ENCODE measurements at regions not wholly inside any gene's neighbourhood (a gene's known extent, or its start where the extent isn't known, plus 50 kb on each side); places are given as distances from the start of the nearest gene placed in this dataset.

DNA sequence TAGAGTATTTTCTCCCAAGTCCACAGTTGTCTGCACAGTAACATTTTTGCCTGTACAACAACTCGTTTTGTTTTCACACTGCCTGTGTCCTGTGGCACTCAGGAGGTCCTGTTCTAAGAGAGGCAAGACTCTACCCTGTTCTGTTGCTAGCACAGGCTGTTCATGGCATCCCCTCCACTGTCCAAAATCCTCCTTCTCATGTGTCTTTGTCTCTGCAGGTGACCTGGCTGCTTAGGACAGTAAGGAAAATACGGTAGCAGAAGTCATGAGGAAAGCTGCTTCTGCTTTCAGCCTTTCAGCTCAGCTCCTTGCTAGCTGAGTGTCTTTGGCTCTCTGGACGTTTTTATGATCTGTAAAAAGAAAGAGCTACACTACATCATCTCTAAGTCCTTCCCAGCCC is 205.9 kb downstream of the C1D start:
- H3K36me3 ChIP-seq (ENCODE audit: control insufficient read depth in 2 of 2, extremely low read depth in 1 of 2, insufficient read depth in 2 of 2, low read length in 2 of 2): no peaks in the 10 kb centered on the region
- H3K27me3 ChIP-seq (ENCODE audit: control insufficient read depth, extremely low read depth, insufficient read depth, low read length): no peaks in the 10 kb centered on the region
- H3K27ac ChIP-seq (ENCODE audit: control insufficient read depth, insufficient read depth, low read length): no peak overlapping the region
- H4K20me1 ChIP-seq (ENCODE audit: control insufficient read depth, extremely low read depth, insufficient read depth, low read length): no peaks in the 10 kb centered on the region
- H3K9me1 ChIP-seq (ENCODE audit: control insufficient read depth, extremely low read depth, insufficient read depth, low read length): no peaks in the 10 kb centered on the region
- H3K9ac ChIP-seq (ENCODE audit: control insufficient read depth, extremely low read depth, insufficient read depth, low read length): no peak overlapping the region
- FAIRE-seq (no peak), DNase-seq (ENCODE audit: low read depth, low spot score) (no peak)
- no peak overlapping the region for H3K4me3 ChIP-seq (ENCODE audit: control insufficient read depth in 2 of 3, extremely low read depth in 1 of 3, insufficient read depth in 2 of 3, low read depth in 1 of 3, low read length in 3 of 3)
- no peak overlapping the region for H2AFZ ChIP-seq (ENCODE audit: control insufficient read depth, low read length)
- H3K9me3 ChIP-seq (ENCODE audit: control insufficient read depth, low read depth, low read length): no peaks in the 10 kb centered on the region
- no peaks in the 10 kb centered on the region for H3K79me2 ChIP-seq (ENCODE audit: control insufficient read depth, insufficient read depth, low read length)
- TF ChIP-seq, protein P1, sequence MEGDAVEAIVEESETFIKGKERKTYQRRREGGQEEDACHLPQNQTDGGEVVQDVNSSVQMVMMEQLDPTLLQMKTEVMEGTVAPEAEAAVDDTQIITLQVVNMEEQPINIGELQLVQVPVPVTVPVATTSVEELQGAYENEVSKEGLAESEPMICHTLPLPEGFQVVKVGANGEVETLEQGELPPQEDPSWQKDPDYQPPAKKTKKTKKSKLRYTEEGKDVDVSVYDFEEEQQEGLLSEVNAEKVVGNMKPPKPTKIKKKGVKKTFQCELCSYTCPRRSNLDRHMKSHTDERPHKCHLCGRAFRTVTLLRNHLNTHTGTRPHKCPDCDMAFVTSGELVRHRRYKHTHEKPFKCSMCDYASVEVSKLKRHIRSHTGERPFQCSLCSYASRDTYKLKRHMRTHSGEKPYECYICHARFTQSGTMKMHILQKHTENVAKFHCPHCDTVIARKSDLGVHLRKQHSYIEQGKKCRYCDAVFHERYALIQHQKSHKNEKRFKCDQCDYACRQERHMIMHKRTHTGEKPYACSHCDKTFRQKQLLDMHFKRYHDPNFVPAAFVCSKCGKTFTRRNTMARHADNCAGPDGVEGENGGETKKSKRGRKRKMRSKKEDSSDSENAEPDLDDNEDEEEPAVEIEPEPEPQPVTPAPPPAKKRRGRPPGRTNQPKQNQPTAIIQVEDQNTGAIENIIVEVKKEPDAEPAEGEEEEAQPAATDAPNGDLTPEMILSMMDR (optimal IDR thresholded peaks at IDR 0.05 in 1 of 3, IDR thresholded peaks at IDR 0.05 in 1 of 3, conservative IDR thresholded peaks at IDR 0.05 in 1 of 3; ENCODE audit: extremely low read depth in 1 of 3, insufficient read depth in 2 of 3, low read length in 3 of 3): no peak
- TF ChIP-seq EZH2 (IDR thresholded peaks at IDR 0.05; ENCODE audit: low read length): no peak
- H3K4me1 ChIP-seq (ENCODE audit: control insufficient read depth, extremely low read depth, insufficient read depth, low read length): no peaks in the 10 kb centered on the region
- no peak overlapping the region for H3K4me2 ChIP-seq (ENCODE audit: control insufficient read depth, extremely low read depth, insufficient read depth, low read depth, low read length)
- dilution Hi-C loops (cut with MboI; ENCODE audit: extremely low pct_ligation_motif_present, low sequenced_read_pairs): no loop called here

DNA sequence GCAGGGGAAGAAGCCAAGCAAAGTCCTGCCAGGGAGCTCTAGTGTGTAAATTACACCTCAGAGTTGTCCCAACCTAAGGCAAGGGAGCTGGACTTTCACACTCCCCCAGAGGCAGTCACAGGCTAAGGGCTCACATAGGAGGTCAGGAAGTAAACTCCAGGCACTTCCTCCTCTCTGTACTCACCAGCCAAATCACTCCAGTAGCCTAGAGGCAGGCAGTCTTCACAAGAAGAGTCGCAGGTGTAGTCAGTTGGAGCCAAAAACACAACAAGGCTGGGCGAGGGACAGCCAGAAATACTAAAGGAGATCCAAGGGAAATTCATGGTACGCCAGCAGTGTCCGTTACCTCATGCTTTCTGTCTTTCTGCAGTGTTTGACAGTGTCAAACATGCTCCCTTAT is 205.0 kb downstream of the C1D start:
- dilution Hi-C loops (cut with MboI; ENCODE audit: extremely low pct_ligation_motif_present, low sequenced_read_pairs): no loop called here
- Histone ChIP-seq H2AFZ (ENCODE audit: control insufficient read depth, low read length) (peak overlapping the region; percentile 1), H3K4me3 (ENCODE audit: control insufficient read depth in 2 of 3, extremely low read depth in 1 of 3, insufficient read depth in 2 of 3, low read depth in 1 of 3, low read length in 3 of 3) (no peak overlapping the region), H3K4me1 (ENCODE audit: control insufficient read depth, extremely low read depth, insufficient read depth, low read length) (no peaks in the 10 kb centered on the region), H3K27me3 (ENCODE audit: control insufficient read depth, extremely low read depth, insufficient read depth, low read length) (no peaks in the 10 kb centered on the region), H3K9ac (ENCODE audit: control insufficient read depth, extremely low read depth, insufficient read depth, low read length) (no peak overlapping the region), H3K9me1 (ENCODE audit: control insufficient read depth, extremely low read depth, insufficient read depth, low read length) (no peaks in the 10 kb centered on the region), H4K20me1 (ENCODE audit: control insufficient read depth, extremely low read depth, insufficient read depth, low read length) (no peaks in the 10 kb centered on the region), H3K79me2 (ENCODE audit: control insufficient read depth, insufficient read depth, low read length) (no peaks in the 10 kb centered on the region), H3K27ac (ENCODE audit: control insufficient read depth, insufficient read depth, low read length) (no peak overlapping the region), H3K4me2 (ENCODE audit: control insufficient read depth, extremely low read depth, insufficient read depth, low read depth, low read length) (no peak overlapping the region), H3K36me3 (ENCODE audit: control insufficient read depth in 2 of 2, extremely low read depth in 1 of 2, insufficient read depth in 2 of 2, low read length in 2 of 2) (no peaks in the 10 kb centered on the region), H3K9me3 (ENCODE audit: control insufficient read depth, low read depth, low read length) (no peaks in the 10 kb centered on the region)
- TF ChIP-seq, protein P1 (optimal IDR thresholded peaks at IDR 0.05 in 1 of 3, IDR thresholded peaks at IDR 0.05 in 1 of 3, conservative IDR thresholded peaks at IDR 0.05 in 1 of 3; ENCODE audit: extremely low read depth in 1 of 3, insufficient read depth in 2 of 3, low read length in 3 of 3): no peak
- TF ChIP-seq EZH2 (IDR thresholded peaks at IDR 0.05; ENCODE audit: low read length): no peak
- no peak for DNase-seq (ENCODE audit: low read depth, low spot score)
- peak; percentile 44 for FAIRE-seq
